ENCODE measurements at regions not wholly inside any gene's neighbourhood (a gene's known extent, or its start where the extent isn't known, plus 50 kb on each side); places are given as distances from the start of the nearest gene placed in this dataset.

DNA sequence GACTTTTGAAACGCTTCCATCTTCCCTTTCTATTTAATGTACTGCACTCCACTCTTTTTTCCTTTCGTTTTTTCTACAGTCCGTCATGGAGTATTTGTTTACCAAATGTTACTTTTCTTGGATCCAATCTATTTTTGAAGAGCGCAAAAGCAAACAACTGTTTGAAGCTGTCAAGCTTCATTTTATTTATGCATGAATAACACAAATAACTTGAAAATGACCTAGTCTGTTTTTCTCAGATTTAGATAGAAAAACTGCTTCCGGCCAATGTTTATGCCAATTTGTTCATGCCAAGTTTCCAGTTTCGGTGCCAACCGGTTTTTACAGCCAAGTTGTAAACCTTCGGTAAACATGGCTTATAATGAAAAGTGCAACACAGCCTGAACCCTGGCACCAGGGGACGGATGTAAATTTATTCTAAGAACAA lies 150.9 kb upstream of the KLF6 start:
- TF ChIP-seq EZH2 (IDR thresholded peaks at IDR 0.05; ENCODE audit: low read depth), result no peak
- TF ChIP-seq, protein P1, sequence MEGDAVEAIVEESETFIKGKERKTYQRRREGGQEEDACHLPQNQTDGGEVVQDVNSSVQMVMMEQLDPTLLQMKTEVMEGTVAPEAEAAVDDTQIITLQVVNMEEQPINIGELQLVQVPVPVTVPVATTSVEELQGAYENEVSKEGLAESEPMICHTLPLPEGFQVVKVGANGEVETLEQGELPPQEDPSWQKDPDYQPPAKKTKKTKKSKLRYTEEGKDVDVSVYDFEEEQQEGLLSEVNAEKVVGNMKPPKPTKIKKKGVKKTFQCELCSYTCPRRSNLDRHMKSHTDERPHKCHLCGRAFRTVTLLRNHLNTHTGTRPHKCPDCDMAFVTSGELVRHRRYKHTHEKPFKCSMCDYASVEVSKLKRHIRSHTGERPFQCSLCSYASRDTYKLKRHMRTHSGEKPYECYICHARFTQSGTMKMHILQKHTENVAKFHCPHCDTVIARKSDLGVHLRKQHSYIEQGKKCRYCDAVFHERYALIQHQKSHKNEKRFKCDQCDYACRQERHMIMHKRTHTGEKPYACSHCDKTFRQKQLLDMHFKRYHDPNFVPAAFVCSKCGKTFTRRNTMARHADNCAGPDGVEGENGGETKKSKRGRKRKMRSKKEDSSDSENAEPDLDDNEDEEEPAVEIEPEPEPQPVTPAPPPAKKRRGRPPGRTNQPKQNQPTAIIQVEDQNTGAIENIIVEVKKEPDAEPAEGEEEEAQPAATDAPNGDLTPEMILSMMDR (conservative IDR thresholded peaks at IDR 0.05), result no peak
